Common myeloid progenitor, CD34-positive (primary cell): ENCODE measurements at regions not wholly inside any gene's neighbourhood (a gene's known extent, or its start where the extent isn't known, plus 50 kb on each side); places are given as distances from the start of the nearest gene placed in this dataset.

ENCODE experiments used
- CTCF ChIA-PET: fragments of 350-600 bp; sonication (Branson Sonifier 250); formaldehyde crosslinking; loops from one replicate; lab custom pipeline; 2021; ENCODE audit warnings: antibody characterized with exemption; lab: Charles Lee
- POLR2A ChIA-PET: fragments of 350-600 bp; sonication (Branson Sonifier 250); formaldehyde crosslinking; loops from one replicate; lab custom pipeline; 2021; ENCODE audit warnings: antibody characterized with exemption; lab: Charles Lee
- DNase-seq, 3 donors: peaks; one replicate each; pipeline versions ENCODE4 v3.0.0 to v3.0.0-alpha.2; 2013
- H3K27ac ChIP-seq, 2 experiments: 1 replicate in 1 of 2; 2 replicates in 1 of 2; pipeline ENCODE4 v1.7.0; 2013; ENCODE audit warnings: inconsistent platforms in 2 of 2, low read length in 2 of 2, mild to moderate bottlenecking in 2 of 2, low read depth in 1 of 2, moderate library complexity in 1 of 2; ENCODE audit not compliant: severe bottlenecking in 2 of 2, insufficient read depth in 1 of 2, poor library complexity in 1 of 2
- H3K27me3 ChIP-seq, 5 experiments: replicated peaks in 2 of 5; 1 replicate in 3 of 5; 2 replicates in 2 of 5; pipeline versions ENCODE4 v1.6.1 to v1.7.0; 2013; ENCODE audit warnings: low read length in 4 of 5, mild to moderate bottlenecking in 2 of 5, moderate library complexity in 2 of 5, inconsistent platforms in 1 of 5; ENCODE audit not compliant: insufficient read depth in 5 of 5, control insufficient read depth in 4 of 5
- H3K36me3 ChIP-seq, 4 experiments: 1 replicate in 2 of 4; 2 replicates in 2 of 4; pipeline versions ENCODE4 v1.6.1 to v1.7.0; 2013; ENCODE audit warnings: low read length in 3 of 4, control low read depth in 1 of 4, mild to moderate bottlenecking in 1 of 4; ENCODE audit not compliant: control insufficient read depth in 4 of 4, insufficient read depth in 4 of 4
- H3K4me1 ChIP-seq, 4 experiments: 1 replicate in 3 of 4; 2 replicates in 1 of 4; pipeline versions ENCODE4 v1.6.1 to v1.7.1; 2013; ENCODE audit warnings: low read length in 3 of 4, mild to moderate bottlenecking in 3 of 4, control low read depth in 1 of 4, inconsistent platforms in 1 of 4, moderate library complexity in 1 of 4; ENCODE audit not compliant: control insufficient read depth in 4 of 4, insufficient read depth in 4 of 4; ENCODE audit errors: control extremely low read depth in 1 of 4
- H3K4me3 ChIP-seq, 7 experiments: 1 replicate in 4 of 7; 2 replicates in 3 of 7; pipeline versions ENCODE4 v1.5.1 to v1.7.0; 2013; ENCODE audit warnings: mild to moderate bottlenecking in 7 of 7, low read length in 6 of 7, moderate library complexity in 6 of 7, inconsistent platforms in 2 of 7, low read depth in 2 of 7, control low read depth in 1 of 7; ENCODE audit not compliant: insufficient read depth in 4 of 7, control insufficient read depth in 1 of 7; ENCODE audit errors: extremely low read depth in 1 of 7
- H3K9me3 ChIP-seq, 5 experiments: 1 replicate in 4 of 5; 2 replicates in 1 of 5; pipeline versions ENCODE4 v1.6.1 to v1.7.1; 2013; ENCODE audit warnings: low read length in 4 of 5, mild to moderate bottlenecking in 2 of 5, inconsistent platforms in 1 of 5, low read depth in 1 of 5, moderate library complexity in 1 of 5; ENCODE audit not compliant: control insufficient read depth in 4 of 5, insufficient read depth in 2 of 5; ENCODE audit errors: control extremely low read depth in 1 of 5
- WGBS: methylation state at CpG from one replicate; pipeline ENCODE4 v1.1.5; 2013; ENCODE audit not compliant: insufficient coverage; 5-methylcytosine and 5-hydroxymethylcytosine counted together

GRCh38 chr14:58965601-58966000 is 222.9 kb upstream of the DAAM1 start:
- CTCF ChIA-PET = interaction anchor here (1.5 kb wide), 1 partner anchor 9 kb away, joined by 4 read pairs; no protein-coding TSS in a partner anchor
- no CpG with 5 or more reads among the region's 1 CpG for whole genome bisulfite sequencing
- Histone ChIP-seq H3K27me3 (no peaks in the 10 kb centered on the region), H3K27ac (no peak overlapping the region), H3K9me3 (no peaks in the 10 kb centered on the region), H3K4me3 (no peak overlapping the region), H3K4me1 (peaks cover 0 to 9% (median 2%) of the 10 kb centered on the region in 4 experiments), H3K36me3 (no peaks in the 10 kb centered on the region)
- POLR2A ChIA-PET = no interaction called here
- no peak for DNase-seq

- H3K4me3 ChIP-seq = no peak overlapping the region
- peaks cover 0 to 19% (median 5%) of the 10 kb centered on the region in 4 experiments for H3K4me1 ChIP-seq
- CTCF ChIA-PET = interaction anchor here (1.0 kb wide), 1 partner anchor 11 kb away, joined by 4 read pairs; no protein-coding TSS in a partner anchor
- WGBS = 100% methylated on average over 4 of the region's 4 CpGs
- POLR2A ChIA-PET = no interaction called here
- no peaks in the 10 kb centered on the region for H3K27me3 ChIP-seq
- no peak for DNase-seq
- H3K27ac ChIP-seq = no peak overlapping the region
- no peaks in the 10 kb centered on the region for H3K9me3 ChIP-seq
- H3K36me3 ChIP-seq = no peaks in the 10 kb centered on the region
Observed at GRCh38 chr14:58966997-58967396, 221.5 kb upstream of the DAAM1 start.

DNA sequence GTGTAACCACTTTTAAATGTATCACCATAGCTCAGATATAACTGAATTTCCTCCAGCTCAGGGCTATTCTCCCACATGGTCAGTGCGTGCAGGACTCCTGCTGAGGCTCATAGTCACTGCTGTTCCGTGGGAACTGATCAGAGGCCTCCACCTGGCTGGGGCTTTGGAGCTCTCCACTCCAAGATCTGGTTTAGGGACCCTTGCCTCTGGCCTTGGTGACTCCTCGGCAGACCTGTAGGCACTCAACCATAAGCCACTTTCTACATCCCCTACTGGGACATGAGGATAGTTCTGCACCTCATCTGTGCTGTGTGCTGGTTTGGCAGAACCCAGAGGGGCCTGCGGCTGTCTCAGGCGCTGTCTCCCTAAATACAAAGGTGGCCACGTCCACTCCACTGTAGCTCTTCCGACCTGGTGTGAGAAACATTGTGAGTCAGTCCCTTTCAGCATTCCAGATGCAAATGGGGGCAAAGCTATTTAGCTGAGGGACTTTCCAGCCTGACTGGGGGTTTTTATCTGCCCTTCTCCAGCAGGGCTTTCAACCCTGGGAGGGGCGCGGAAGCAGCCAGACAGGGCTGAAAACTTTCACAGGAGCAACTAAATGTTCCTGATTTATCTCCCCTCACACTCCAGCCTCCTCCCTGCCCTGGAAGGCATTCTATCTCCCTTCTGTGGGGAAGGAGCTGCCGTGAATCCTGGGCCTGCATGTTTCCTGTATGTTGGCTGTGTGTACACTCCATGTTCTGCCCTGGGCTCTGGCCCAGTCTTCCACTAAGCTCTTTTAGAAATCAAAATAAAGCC is 218.3 kb upstream of the DAAM1 start:
- peak in 1 of 3 donors; percentile 19 for DNase-seq
- WGBS = 84% methylated on average over 9 of the region's 10 CpGs

GRCh38 chr14:58972233-58973017 is 216.0 kb upstream of the DAAM1 start:
- H3K27me3 ChIP-seq = no peaks in the 10 kb centered on the region
- H3K27ac ChIP-seq = peak overlapping the region in 1 of 2 experiments; percentile 14
- ChIA-PET CTCF (interaction anchor here (0.8 to 2.1 kb wide), 4 partner anchors 9 to 471 kb away, joined by 3 to 5 read pairs (median 3); no protein-coding TSS in a partner anchor), POLR2A (no interaction called here)
- H3K9me3 ChIP-seq = no peaks in the 10 kb centered on the region
- peaks cover 0 to 31% (median 17%) of the 10 kb centered on the region in 4 experiments for H3K4me1 ChIP-seq
- H3K4me3 ChIP-seq = peak overlapping the region in 1 of 7 experiments; percentile 20
- peak; percentile 35 to 82 (median 71) for DNase-seq
- WGBS = 60% methylated on average over 4 of the region's 7 CpGs
- H3K36me3 ChIP-seq = no peaks in the 10 kb centered on the region

More for the DNA sequence above, 218.3 kb upstream of the DAAM1 start:
- no peak overlapping the region for H3K27ac ChIP-seq
- no peaks in the 10 kb centered on the region for H3K9me3 ChIP-seq
- no peak overlapping the region for H3K4me3 ChIP-seq
- H3K27me3 ChIP-seq = no peaks in the 10 kb centered on the region
- ChIA-PET CTCF (no interaction called here), POLR2A (interaction anchor here (0.6 kb wide), 1 partner anchor 13 kb away, joined by 4 read pairs; no protein-coding TSS in a partner anchor)
- no peaks in the 10 kb centered on the region for H3K36me3 ChIP-seq
- peaks cover 0 to 31% (median 17%) of the 10 kb centered on the region in 4 experiments for H3K4me1 ChIP-seq

GRCh38 chr14:58977366-58977765 is 211.1 kb upstream of the DAAM1 start:
- Histone ChIP-seq H3K27ac (no peak overlapping the region), H3K27me3 (no peaks in the 10 kb centered on the region), H3K4me1 (peaks cover 0 to 9% (median 8%) of the 10 kb centered on the region in 4 experiments), H3K9me3 (no peaks in the 10 kb centered on the region), H3K36me3 (no peaks in the 10 kb centered on the region), H3K4me3 (no peak overlapping the region)
- DNase-seq = peak in 1 of 3 donors; percentile 8
- ChIA-PET POLR2A (no interaction called here), CTCF (interaction anchor here (1.1 to 1.7 kb wide), 3 partner anchors 9 to 476 kb away, joined by 3 to 4 read pairs (median 4); no protein-coding TSS in a partner anchor)
- WGBS = 95% methylated on average over 2 of the region's 2 CpGs

DNA sequence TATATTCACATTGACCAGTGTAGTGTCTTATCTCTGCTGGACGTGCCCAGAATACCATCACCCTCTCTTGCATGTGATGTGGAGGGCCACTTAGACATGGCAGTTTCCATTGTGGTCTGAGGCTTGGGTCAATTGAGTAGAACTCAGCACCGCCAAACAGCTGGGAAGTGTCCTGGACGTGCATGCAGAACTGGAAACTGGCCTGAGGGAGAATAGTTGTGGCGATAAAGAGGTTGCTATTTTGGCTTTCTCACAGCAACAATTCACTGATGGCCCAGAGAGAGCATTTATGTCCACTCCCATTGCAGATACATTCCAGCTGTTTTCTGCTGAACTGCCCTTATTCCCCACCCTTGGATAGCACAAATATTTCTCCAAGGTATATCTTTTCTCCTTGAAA is 210.1 kb upstream of the DAAM1 start:
- Histone ChIP-seq H3K36me3 (no peaks in the 10 kb centered on the region), H3K27ac (no peak overlapping the region), H3K27me3 (no peaks in the 10 kb centered on the region), H3K4me3 (no peak overlapping the region), H3K4me1 (no peaks in the 10 kb centered on the region), H3K9me3 (no peaks in the 10 kb centered on the region)
- DNase-seq = no peak
- ChIA-PET POLR2A (no interaction called here), CTCF (interaction anchor here (1.1 to 1.7 kb wide), 2 partner anchors 20 to 477 kb away, joined by 3 to 4 read pairs; no protein-coding TSS in a partner anchor)
- WGBS = 96% methylated on average over 4 of the region's 4 CpGs
